Esophagus muscularis mucosa (tissue), 4 donors: ENCODE measurements at regions not wholly inside any gene's neighbourhood (a gene's known extent, or its start where the extent isn't known, plus 50 kb on each side); places are given as distances from the start of the nearest gene placed in this dataset.

Experiments
- DNase-seq: peaks from one replicate; pipeline ENCODE4 v3.0.0-alpha.2; 2017; ENCODE audit errors: extremely low spot score
- H3K27ac ChIP-seq, 4 donors: fragments of 200-600 bp; sonication (generic); replicated peaks in 1 of 4; 1 replicate in 3 of 4; 2 replicates in 1 of 4; pipeline ENCODE4 v1.5.1; 2016 to 2019; ENCODE audit warnings: mild to moderate bottlenecking in 1 of 4
- H3K27me3 ChIP-seq, 4 donors: fragments of 200-600 bp; sonication (generic); one replicate each; pipeline versions ENCODE4 v1.5.1 to v1.6.0; 2016 to 2019
- H3K36me3 ChIP-seq, 4 donors: fragments of 200-600 bp; sonication (generic); one replicate each; pipeline ENCODE4 v1.5.1; 2016 to 2019
- H3K4me1 ChIP-seq, 4 donors: fragments of 200-600 bp; sonication (generic); one replicate each; pipeline ENCODE4 v1.5.1; 2016 to 2019
- H3K4me3 ChIP-seq, 4 donors: fragments of 200-600 bp; sonication (generic); 1 replicate in 2 of 4; 2 replicates in 2 of 4; pipeline ENCODE4 v1.5.1; 2016 to 2019; ENCODE audit warnings: mild to moderate bottlenecking in 4 of 4, moderate library complexity in 1 of 4
- H3K9me3 ChIP-seq, 4 donors: fragments of 200-600 bp; sonication (generic); 1 replicate in 3 of 4; 2 replicates in 1 of 4; pipeline ENCODE4 v1.5.1; 2016 to 2019
- EP300 ChIP-seq: sonication (generic); formaldehyde crosslinking; IDR thresholded peaks from one replicate; pipeline ENCODE4 v1.6.1; 2017; ENCODE audit warnings: antibody characterized with exemption
- POLR2A ChIP-seq: fragments of 450-650 bp; IDR thresholded peaks from one replicate; pipeline ENCODE4 v1.6.1; 2017; ENCODE audit warnings: antibody characterized with exemption, moderate library complexity, mild to moderate bottlenecking, low read depth
- POLR2AphosphoS5 ChIP-seq, 2 donors: sonication (generic); formaldehyde crosslinking; IDR thresholded peaks; one replicate each; pipeline ENCODE4 v1.6.1; 2017; ENCODE audit warnings: antibody characterized with exemption in 2 of 2
- WGBS: methylation state at CpG from one replicate; pipeline ENCODE4 v1.1.5; 2018; 5-methylcytosine and 5-hydroxymethylcytosine counted together
- intact Hi-C: fragments of 100-400 bp; cut with DNase I; formaldehyde crosslinking; loops from one replicate; pipeline ENCODE4 v1.15.1; 2023
- TF ChIP-seq, protein P1 (sequence below), 3 experiments: fragments of 200-600 bp in 2 of 3; fragments of 450-650 bp in 1 of 3; sonication (generic) in 2 of 3; IDR thresholded peaks; one replicate each; pipeline ENCODE4 v1.5.1; 2017 to 2019; ENCODE audit warnings: antibody characterized with exemption in 3 of 3, mild to moderate bottlenecking in 2 of 3, moderate library complexity in 1 of 3

DNA sequence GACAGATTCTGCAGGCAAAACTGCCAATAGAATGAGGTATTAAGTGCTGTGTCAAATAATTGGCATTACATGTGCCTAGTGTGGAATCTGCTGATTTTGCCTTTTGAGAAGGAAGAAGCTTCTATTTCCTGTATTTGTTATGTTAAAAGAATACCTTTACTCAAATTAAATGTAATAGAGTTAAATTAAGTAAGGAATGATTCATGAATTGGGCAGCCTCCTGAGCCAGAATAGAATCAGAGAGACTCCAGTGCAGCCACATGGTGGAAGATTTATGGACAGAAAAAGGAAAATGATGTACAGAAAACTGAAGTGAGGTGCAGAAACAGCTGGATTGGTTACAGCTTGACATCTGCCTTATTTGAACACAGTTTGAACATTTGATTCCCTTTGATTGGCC is 464.4 kb upstream of the SEMA6A start:
- Histone ChIP-seq H3K36me3 (no peaks in the 10 kb centered on the region), H3K27ac (no peak overlapping the region), H3K4me1 (no peaks in the 10 kb centered on the region), H3K4me3 (no peak overlapping the region), H3K27me3 (no peaks in the 10 kb centered on the region), H3K9me3 (no peaks in the 10 kb centered on the region)
- DNase-seq, result no peak
- intact Hi-C loops, result no loop called here
- no peak for TF ChIP-seq POLR2AphosphoS5 (IDR thresholded peaks at IDR 0.05)
- no peak for TF ChIP-seq POLR2A
- TF ChIP-seq, protein P1, sequence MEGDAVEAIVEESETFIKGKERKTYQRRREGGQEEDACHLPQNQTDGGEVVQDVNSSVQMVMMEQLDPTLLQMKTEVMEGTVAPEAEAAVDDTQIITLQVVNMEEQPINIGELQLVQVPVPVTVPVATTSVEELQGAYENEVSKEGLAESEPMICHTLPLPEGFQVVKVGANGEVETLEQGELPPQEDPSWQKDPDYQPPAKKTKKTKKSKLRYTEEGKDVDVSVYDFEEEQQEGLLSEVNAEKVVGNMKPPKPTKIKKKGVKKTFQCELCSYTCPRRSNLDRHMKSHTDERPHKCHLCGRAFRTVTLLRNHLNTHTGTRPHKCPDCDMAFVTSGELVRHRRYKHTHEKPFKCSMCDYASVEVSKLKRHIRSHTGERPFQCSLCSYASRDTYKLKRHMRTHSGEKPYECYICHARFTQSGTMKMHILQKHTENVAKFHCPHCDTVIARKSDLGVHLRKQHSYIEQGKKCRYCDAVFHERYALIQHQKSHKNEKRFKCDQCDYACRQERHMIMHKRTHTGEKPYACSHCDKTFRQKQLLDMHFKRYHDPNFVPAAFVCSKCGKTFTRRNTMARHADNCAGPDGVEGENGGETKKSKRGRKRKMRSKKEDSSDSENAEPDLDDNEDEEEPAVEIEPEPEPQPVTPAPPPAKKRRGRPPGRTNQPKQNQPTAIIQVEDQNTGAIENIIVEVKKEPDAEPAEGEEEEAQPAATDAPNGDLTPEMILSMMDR (IDR thresholded peaks at IDR 0.05), result no peak
- no peak for TF ChIP-seq EP300

DNA sequence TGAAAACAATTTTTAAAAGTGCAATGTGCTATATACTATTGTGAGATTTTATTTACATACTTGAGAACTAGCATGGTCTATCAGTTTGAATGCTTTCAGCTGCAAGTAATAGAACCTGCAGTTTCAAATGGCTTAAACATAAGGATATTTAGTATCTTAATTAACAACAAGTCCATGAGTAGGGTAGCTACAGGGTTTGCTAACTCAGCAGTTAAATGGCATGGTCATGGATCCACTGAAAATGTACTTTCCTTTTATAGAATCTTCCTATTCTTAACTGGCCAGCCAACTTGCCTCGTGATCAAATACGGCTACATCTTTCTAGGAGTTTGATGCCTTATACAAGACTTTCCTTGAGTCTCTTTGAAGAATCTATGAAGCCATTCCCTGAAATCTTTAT is 452.8 kb upstream of the SEMA6A start:
- intact Hi-C loops, result no loop called here
- Histone ChIP-seq H3K9me3 (no peaks in the 10 kb centered on the region), H3K27ac (no peak overlapping the region), H3K36me3 (no peaks in the 10 kb centered on the region), H3K4me3 (no peak overlapping the region), H3K27me3 (no peaks in the 10 kb centered on the region), H3K4me1 (no peaks in the 10 kb centered on the region)
- DNase-seq, result no peak
- 100% methylated on average over 2 of the region's 2 CpGs for WGBS
- TF ChIP-seq POLR2A (no peak), EP300 (no peak), POLR2AphosphoS5 (IDR thresholded peaks at IDR 0.05) (no peak)
- TF ChIP-seq, protein P1 (IDR thresholded peaks at IDR 0.05), result no peak

DNA sequence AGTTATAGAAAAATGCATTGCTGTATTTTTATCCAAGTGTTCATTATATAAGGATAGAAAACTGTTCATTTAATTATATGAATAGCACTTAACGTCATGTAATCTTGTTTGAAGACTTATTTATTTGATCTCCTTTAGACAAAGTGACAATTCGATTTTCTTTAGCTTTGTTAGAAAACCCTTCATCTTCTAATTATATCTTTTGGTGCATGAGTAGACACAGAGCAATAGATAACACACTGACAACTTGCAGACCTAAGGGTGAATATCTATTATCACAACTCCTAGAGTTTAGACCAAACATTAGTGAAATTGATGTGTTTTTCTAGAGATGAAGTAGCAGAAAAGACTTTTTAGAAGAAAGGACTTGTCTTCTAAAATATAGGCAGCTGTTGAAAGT is 446.4 kb upstream of the SEMA6A start:
- Histone ChIP-seq H3K4me1 (no peaks in the 10 kb centered on the region), H3K36me3 (no peaks in the 10 kb centered on the region), H3K4me3 (no peak overlapping the region), H3K27ac (no peak overlapping the region), H3K27me3 (no peaks in the 10 kb centered on the region), H3K9me3 (no peaks in the 10 kb centered on the region)
- no peak for DNase-seq
- WGBS, result 64% methylated on average over 2 of the region's 2 CpGs
- no peak for TF ChIP-seq POLR2AphosphoS5 (IDR thresholded peaks at IDR 0.05)
- no peak for TF ChIP-seq POLR2A
- intact Hi-C loops, result no loop called here

DNA sequence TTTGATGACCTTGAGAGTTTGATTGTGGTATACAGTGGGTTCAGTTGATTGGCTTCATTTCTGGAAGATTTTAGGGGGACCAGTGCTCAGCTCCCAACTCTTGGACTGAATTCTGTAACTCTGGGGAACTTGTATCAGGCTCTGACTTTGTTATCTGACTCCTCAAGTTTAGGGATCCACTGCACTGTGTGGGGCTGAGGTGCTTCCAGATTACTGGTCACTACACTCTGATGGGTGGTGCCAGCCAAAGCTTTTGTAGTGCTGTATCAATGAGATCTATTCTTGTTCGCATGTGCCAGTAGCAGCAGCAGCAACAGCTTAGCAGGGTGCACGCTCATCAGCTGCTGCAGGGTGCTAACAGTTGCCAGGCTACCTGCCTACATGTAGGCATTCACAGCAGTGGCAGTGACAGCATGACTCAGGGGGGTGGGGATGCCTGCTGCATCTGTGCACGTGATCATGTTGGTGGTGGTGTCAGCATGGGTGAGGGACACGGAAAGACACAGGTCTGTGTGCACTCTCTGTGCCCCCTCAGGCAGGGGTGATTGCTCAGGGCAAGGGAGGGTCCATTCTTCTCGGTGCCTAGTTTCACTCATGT is 438.8 kb upstream of the SEMA6A start:
- WGBS, result 88% methylated on average over 3 of the region's 5 CpGs
- DNase-seq, result no peak
- H3K4me1 ChIP-seq, result no peaks in the 10 kb centered on the region
- H3K27me3 ChIP-seq, result no peaks in the 10 kb centered on the region
- intact Hi-C loops, result no loop called here
- no peak overlapping the region for H3K27ac ChIP-seq
- H3K36me3 ChIP-seq, result no peaks in the 10 kb centered on the region
- no peak overlapping the region for H3K4me3 ChIP-seq
- TF ChIP-seq POLR2AphosphoS5 (IDR thresholded peaks at IDR 0.05), result no peak
- no peak for TF ChIP-seq EP300
- TF ChIP-seq, protein P1 (IDR thresholded peaks at IDR 0.05), result no peak
- TF ChIP-seq POLR2A, result no peak
- H3K9me3 ChIP-seq, result peaks cover 0 to 7% (median 0%) of the 10 kb centered on the region in 4 donors

DNA sequence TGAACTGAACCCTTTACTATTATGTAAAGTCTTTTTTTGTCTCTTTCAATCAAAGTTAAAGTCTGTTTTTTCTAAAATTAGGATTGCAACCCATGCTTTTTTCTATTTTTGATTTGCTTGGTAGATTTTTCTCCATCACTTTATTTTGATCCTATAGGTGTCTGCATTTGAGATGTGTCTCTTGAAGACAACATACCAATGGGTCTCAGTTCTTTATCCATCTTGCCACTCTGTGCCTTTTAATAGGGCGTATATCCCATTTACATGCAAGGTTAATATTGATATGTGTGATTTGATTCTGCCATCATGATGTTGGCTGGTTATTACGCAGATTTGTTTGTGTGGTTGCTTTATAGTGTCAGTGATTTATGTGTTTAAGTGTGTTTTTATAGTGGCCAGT is 436.0 kb upstream of the SEMA6A start:
- Histone ChIP-seq H3K4me1 (no peaks in the 10 kb centered on the region), H3K4me3 (no peak overlapping the region), H3K36me3 (no peaks in the 10 kb centered on the region), H3K9me3 (peaks cover 0 to 7% (median 0%) of the 10 kb centered on the region in 4 donors), H3K27ac (no peak overlapping the region), H3K27me3 (no peaks in the 10 kb centered on the region)
- intact Hi-C loops, result no loop called here
- no peak for DNase-seq
- WGBS, result 87% methylated on average over 2 of the region's 2 CpGs
- TF ChIP-seq, protein P1 (IDR thresholded peaks at IDR 0.05), result no peak
- no peak for TF ChIP-seq EP300
- no peak for TF ChIP-seq POLR2A
